ENCODE measurements at regions not wholly inside any gene's neighbourhood (a gene's known extent, or its start where the extent isn't known, plus 50 kb on each side); places are given as distances from the start of the nearest gene placed in this dataset.

DNA sequence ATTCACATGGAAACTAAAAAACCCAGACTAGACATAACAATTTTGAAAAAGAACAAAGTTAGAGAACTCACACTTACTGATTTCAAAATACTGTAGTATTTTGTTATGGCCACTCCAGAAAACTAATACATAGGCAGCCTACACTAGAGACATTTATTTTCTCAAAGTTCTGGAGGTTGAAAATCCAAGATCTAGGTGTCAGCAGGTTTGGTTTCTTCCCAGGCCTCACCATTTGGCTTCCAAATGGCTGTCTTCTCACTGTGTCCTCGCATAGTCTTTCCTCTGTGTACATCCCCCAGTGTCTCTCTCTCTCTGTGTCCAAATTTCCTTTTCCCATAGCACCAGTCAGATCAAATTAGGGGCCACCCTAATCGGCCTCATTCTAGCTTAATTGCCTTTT is 95.0 kb downstream of the NR4A2 start:
- TF ChIP-seq, protein P1, sequence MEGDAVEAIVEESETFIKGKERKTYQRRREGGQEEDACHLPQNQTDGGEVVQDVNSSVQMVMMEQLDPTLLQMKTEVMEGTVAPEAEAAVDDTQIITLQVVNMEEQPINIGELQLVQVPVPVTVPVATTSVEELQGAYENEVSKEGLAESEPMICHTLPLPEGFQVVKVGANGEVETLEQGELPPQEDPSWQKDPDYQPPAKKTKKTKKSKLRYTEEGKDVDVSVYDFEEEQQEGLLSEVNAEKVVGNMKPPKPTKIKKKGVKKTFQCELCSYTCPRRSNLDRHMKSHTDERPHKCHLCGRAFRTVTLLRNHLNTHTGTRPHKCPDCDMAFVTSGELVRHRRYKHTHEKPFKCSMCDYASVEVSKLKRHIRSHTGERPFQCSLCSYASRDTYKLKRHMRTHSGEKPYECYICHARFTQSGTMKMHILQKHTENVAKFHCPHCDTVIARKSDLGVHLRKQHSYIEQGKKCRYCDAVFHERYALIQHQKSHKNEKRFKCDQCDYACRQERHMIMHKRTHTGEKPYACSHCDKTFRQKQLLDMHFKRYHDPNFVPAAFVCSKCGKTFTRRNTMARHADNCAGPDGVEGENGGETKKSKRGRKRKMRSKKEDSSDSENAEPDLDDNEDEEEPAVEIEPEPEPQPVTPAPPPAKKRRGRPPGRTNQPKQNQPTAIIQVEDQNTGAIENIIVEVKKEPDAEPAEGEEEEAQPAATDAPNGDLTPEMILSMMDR (tag by site-specific recombination; IDR thresholded peaks at IDR 0.05) = no peak
- TF ChIP-seq ZFHX2 (tag by site-specific recombination; conservative IDR thresholded peaks at IDR 0.05) (no peak), YY1 (tag by site-specific recombination; IDR thresholded peaks at IDR 0.05) (no peak), ZNF146 (tag by site-specific recombination; IDR thresholded peaks at IDR 0.05) (no peak), ZNF530 (tag by site-specific recombination; IDR thresholded peaks at IDR 0.05; ENCODE audit: low read depth) (no peak), ZBTB20 (tag by site-specific recombination; IDR thresholded peaks at IDR 0.05) (no peak), KLF9 (tag by site-specific recombination; IDR thresholded peaks at IDR 0.05; ENCODE audit: low read depth) (no peak), ZNF624 (tag by site-specific recombination; IDR thresholded peaks at IDR 0.05) (no peak), ZNF433 (tag by site-specific recombination; IDR thresholded peaks at IDR 0.05; ENCODE audit: low read depth) (no peak), ZSCAN23 (tag by site-specific recombination; IDR thresholded peaks at IDR 0.05) (no peak), REST (tag by site-specific recombination; IDR thresholded peaks at IDR 0.05) (no peak), ZNF175 (tag by site-specific recombination; IDR thresholded peaks at IDR 0.05) (no peak)
- TF ChIP-seq, protein P2, sequence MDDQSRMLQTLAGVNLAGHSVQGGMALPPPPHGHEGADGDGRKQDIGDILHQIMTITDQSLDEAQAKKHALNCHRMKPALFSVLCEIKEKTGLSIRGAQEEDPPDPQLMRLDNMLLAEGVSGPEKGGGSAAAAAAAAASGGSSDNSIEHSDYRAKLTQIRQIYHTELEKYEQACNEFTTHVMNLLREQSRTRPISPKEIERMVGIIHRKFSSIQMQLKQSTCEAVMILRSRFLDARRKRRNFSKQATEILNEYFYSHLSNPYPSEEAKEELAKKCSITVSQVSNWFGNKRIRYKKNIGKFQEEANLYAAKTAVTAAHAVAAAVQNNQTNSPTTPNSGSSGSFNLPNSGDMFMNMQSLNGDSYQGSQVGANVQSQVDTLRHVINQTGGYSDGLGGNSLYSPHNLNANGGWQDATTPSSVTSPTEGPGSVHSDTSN (CRISPR knock-in tag; IDR thresholded peaks at IDR 0.05) = no peak
- TF ChIP-seq, protein P3, sequence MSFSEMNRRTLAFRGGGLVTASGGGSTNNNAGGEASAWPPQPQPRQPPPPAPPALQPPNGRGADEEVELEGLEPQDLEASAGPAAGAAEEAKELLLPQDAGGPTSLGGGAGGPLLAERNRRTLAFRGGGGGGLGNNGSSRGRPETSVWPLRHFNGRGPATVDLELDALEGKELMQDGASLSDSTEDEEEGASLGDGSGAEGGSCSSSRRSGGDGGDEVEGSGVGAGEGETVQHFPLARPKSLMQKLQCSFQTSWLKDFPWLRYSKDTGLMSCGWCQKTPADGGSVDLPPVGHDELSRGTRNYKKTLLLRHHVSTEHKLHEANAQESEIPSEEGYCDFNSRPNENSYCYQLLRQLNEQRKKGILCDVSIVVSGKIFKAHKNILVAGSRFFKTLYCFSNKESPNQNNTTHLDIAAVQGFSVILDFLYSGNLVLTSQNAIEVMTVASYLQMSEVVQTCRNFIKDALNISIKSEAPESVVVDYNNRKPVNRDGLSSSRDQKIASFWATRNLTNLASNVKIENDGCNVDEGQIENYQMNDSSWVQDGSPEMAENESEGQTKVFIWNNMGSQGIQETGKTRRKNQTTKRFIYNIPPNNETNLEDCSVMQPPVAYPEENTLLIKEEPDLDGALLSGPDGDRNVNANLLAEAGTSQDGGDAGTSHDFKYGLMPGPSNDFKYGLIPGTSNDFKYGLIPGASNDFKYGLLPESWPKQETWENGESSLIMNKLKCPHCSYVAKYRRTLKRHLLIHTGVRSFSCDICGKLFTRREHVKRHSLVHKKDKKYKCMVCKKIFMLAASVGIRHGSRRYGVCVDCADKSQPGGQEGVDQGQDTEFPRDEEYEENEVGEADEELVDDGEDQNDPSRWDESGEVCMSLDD (tag by site-specific recombination; IDR thresholded peaks at IDR 0.05) = no peak
